HG03045 (cell line): ENCODE measurements at regions not wholly inside any gene's neighbourhood (a gene's known extent, or its start where the extent isn't known, plus 50 kb on each side); places are given as distances from the start of the nearest gene placed in this dataset.

Experiments
- ATAC-seq: cut with Tn5 transposase; IDR thresholded peaks from one replicate; pipeline ENCODE4 v1.9.1; 2021; ENCODE audit warnings: mild to moderate bottlenecking, moderate library complexity; ENCODE audit not compliant: unreplicated experiment

DNA sequence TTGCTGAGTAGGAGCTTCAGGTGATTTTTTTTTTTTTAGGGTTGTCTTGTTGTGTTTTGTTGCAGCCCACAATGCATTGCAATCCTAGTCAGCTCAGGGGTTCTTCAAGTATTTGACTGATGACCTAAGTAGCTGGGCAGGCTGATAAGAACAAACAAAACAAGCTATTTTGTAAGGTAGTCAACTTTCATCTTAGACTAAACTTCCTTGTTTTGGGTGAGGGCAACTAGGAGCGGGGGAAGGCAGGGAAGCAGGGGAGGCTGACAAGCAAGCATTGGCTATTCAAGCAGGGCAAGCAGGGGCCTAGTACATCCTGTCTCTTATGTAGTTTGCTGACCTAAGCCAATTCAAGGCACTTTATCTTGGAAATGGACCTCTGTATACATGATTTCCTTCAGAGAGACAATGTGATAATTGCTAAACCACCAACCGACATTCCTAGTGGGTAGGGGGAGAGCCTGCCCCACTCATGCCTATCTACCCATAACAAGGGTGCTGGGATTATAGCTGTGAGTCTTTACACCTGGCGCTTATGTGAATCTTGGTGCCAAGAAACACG lies 163.3 kb upstream of the PRKCQ start:
- ATAC-seq = no peak

DNA sequence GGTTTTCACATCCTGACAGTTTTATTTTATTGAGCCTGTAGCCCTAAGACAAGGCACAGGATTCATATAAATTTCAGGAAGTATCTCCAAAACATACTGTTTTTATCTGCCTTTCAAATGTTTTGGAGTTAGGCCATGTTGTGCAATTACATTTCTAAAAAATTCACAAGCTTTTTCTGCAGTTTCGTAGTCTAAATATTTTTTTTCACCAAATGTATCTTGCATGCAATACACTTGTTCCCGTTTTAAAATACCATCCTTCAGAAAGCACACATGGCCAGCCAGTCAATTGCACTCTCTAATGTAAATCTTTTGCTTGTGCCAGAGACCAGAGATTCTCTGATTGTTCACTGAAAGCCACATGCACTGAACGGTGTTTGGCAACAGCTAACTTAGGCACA lies 161.5 kb upstream of the PRKCQ start:
- ATAC-seq = no peak

DNA sequence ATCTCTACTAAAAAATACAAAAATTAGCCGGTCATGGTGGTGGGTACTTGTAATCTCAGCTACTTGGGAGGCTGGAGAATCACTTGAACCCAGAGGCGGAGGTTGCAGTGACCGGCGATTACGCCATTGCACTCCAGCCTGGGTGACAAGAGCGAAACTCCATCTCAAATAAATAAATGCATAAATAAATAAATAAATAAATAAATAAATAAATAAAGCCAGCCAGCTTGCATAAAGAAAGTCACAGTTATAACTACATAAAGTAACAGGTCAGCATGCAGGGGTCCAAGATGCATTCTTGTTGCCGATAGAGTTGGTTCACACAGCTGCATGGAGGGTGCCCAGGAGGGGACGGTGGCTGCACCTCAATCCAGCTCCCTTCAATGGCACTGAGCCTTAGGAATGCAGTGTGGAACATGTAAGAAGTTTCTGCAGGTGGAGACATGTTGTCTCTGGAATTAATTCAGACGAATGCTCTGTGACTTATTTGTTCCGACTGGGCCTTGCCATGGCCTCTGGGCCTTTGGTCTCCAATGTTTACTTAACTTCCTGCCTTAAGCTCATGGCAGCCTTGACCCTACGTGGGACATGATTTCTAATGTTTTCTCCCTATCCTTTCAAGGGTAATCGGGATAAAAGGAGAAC lies 159.6 kb upstream of the PRKCQ start:
- no peak for ATAC-seq

DNA sequence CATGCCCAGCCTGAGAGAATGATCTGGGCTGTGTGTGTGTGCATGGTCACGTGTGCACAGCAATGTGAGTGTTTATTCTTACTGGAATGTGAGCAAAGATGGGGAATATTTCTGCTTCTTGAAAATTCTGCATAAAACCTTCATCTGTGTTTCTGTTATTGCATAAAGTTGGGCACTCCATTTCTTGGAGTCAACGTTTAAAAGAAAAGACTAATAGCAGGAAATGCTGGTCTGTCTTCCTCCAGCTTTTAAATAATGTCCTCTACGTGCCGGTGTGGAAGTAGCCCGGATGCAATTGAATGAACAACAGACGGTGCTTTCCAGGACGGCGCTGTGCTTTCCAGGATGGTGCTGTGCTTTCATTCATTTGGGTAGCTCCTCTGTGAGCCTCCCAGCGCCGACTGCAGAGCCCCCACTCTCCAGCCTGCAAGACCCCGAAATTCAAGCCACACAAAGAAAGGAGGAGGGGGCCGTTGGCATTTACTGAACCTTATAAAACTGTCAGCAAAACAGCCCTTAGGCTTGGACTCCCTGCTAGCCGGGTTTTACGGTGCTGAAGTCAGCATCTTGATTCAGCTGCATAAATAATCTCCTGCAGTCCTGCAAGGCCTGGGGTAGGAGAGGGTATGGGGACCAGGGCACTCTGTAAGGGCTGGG lies 158.2 kb upstream of the PRKCQ start:
- no peak for ATAC-seq

DNA sequence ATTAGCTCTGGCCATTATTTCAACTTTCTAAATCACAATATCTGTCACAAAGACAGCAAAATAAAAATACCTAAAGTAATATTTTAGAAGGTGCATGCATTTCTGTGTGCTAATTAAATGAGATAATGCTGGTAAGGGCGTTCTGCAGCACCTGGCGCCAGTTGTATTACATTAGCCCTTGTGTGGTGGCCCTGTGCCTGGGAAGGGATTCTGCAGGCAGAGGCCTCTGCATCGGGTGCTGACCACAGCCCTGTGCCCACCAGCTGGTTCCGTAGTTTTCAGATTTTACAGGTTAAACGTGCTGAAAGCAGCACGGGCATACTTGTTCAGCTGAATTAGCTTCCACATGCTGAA lies 157.7 kb upstream of the PRKCQ start:
- ATAC-seq = no peak

DNA sequence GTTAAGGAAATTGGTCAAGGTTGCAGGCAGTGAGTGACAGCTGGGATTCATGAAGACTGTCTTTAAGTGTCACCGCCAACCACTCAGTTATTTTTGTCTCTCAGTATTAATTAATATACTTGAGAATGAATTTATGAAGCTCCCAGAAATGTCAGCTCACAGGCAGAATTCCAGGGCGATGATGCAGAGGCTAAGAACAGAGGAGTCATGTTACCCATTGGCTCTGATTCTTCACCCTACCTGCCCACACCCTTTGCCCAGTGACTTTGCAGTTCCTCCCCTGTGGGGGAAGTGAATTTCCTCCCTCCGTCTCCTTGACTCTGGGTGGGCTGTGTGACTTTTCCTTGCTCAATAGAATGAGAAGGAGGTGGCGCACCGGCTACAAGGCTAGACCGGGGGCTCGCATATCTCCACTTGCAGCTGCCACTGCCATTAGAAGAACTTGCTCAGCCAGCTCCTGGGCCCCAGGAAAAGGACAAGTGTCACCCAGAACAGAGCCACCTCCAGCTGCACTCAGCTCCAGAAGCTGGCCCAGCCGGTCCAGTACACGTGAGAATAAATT lies 157.1 kb upstream of the PRKCQ start:
- no peak for ATAC-seq

DNA sequence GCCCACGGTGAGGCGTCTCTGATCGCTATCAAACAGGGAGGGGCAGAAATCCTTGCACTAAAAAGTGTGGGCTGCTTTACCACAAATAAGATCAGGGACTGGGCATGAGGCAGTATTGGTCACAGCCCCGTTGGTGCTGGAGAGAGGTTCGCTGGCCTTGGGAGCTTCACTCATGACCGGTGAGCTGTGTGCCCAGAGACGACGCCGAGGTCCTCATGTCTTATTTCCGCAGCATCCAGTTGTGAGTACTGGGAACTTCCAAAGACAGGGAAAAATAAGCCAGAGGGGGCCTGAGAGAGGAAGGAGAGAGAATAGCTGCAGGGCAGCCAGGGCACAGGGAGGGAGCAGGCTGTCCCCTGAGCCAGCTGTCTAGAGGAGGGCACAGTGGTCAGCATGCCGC lies 154.2 kb upstream of the PRKCQ start:
- no peak for ATAC-seq

DNA sequence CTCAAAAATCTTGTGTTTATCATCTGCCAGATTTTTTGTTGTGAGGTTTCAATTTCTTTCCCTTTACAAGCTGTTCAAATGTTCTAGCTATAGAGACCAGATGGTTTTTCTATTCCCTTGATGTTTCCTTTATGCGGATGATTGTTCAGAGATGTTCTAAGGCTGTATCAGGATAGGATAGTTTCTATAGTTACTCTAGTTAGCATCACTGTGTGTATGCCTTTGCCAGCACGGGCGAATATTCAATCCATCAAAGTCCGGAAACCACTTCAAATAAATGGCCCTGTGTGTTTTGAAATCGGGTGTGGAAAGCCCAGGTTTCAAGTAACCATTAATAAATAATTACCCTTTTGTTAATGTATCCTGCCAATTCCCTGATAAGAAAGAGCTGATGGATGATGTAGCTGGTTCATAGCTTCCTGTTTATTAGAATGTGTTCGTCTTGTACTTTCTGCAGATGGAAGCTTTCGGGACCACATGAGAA lies 149.8 kb upstream of the PRKCQ start:
- no peak for ATAC-seq

DNA sequence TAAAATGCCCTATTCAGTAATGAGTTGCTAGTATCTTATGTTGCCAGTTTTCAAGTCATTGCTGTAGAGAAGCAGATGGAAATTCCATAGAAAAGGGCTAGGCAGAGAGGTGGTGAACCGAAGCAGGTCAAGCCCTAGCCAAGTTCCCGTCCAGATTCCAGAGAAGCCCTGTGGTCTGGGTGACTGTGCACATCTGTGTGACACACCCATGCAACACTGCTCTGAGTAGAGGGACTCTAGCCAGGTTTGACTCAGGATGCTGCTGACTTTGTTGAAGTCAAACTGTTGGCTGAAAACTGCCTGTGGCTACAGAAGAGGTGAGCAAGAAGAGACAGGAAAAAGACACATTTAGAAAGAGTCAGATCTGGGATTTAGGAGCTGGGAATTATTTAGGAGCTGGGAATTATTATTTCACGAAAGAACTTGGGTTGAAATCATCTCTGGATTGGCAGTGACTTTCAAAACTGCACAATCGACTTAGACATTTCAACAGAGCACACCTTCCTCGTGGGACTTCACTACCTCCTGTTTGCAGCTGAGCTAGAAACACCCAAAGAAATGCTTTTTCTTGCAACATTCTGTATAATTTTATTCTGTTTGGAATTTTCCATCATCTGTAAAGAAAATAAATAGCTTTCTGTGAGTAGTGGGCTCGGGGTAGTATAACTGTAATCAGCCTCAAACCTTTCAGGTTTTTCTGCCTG lies 149.1 kb upstream of the PRKCQ start:
- ATAC-seq = no peak

DNA sequence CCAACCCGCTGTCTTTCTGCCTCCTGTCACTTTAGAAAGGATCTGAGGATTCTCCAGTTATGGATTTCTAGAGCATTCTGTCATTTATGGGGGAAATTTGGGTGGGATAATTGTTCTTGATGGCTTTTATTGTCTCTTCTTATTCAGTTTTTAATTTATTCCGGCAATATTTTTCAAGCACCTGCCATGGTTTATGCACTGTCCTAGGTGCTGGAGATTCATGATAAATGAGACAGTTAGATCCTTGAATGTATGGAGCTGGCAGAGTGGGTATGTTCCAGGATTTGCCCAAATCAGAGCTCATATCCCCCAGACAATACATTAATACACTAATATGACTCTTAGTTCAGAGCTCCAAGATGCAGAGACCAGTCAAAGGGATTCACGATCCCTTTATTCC lies 146.8 kb upstream of the PRKCQ start:
- no peak for ATAC-seq

DNA sequence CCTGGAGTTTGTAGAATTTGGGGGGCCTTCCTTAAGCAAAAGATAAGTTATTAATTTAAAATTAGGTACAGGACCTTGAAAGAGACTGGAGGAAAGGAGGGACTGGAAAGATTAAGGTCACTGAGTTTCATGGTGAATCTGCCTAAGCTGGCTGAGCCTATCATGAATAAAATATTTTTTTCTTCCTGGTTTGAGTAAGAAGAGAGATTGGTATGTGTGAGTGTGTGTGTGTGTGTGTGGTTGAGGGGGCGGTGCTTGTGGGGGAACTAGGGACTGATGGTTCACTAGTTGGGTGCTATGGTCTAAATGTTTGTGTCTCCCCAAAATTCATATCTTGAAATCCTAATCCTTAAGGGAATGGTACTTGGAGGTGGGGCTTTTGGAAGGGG lies 142.5 kb upstream of the PRKCQ start:
- ATAC-seq = no peak

DNA sequence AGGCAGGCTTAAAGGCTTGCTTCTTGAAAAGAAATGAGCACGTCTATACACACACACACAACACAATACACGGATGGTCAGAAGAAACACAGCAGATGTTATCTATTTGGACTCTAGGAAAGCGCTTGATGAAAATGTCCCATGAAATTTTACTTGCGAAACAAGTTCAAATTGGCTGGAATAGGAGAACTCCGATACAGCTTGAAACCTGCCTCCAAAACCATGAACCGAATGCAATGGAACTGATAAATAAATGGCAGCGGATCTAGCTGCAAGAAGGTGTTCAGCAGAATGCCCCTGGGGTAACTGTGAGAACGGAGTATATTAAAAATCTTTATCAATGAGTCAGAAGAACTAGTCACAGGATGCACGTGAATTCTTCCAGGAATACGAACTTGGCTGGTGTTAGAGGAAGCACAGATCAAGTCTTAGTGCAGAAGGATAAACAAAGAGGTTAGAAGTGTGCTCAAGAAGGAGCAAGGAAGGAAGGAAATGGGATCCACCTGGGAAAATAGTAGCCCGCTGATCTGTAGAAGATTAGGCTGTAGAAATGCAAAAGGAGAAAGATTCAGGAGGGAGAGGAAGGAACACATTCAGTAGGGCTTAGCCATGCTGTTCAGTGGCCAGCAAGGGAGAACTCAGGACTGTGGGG lies 142.0 kb upstream of the PRKCQ start:
- no peak for ATAC-seq

DNA sequence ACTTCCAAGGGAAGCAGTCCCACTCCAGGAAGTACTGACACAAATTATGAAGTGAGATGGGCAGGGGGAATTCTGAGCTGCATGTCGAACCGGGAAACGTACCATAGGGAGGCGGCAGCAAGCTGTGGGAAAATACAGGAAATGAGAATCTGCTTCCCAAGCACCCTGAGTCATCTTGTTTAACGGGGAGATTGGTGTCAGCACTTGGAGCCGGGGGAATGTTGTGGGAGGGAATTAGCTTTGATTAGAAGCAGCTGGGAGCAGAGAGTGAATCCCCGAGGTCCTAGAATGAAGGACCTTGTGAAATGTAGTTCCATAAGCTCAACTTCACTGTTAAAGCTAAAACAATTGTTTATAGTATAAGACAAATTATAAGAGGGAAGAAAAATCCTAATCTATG lies 141.4 kb upstream of the PRKCQ start:
- no peak for ATAC-seq

DNA sequence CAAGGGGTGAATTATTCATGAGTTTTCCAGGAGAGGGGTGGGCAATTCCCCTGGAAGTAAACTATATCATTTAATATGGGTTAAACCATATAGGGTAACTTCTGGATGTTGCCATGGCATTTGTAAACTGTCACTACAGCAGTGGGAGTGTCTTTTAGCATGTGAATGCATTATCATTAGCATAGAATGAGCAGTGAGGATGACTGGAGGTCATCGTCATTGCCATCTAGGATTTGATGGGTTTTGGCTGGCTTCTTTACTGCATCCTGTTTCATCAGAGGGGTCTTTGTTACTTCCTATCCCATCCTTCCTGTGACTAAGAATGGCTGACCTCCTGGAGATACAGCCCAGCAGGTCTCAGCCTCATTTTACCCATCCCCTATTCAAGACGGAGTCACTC lies 139.5 kb upstream of the PRKCQ start:
- ATAC-seq = no peak

DNA sequence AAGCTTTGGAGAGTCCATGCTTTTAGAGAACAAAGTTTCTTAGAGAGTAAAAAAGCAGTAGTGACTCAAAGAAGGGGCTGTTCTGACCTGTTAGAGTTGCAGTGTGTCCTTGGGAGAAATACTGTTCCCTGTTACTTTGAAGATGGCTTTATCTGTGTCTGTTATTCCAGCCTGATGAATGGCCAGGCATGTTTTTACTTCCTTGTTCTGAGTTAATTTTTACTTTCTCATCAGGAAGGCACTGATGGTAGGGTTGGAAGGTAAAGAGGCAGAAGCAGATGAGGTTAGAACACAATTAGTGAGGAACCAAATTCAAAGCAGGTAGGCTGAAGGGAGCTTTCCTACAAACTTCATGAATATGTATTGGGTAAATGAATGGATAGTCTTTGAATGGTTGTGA lies 138.5 kb upstream of the PRKCQ start:
- no peak for ATAC-seq

DNA sequence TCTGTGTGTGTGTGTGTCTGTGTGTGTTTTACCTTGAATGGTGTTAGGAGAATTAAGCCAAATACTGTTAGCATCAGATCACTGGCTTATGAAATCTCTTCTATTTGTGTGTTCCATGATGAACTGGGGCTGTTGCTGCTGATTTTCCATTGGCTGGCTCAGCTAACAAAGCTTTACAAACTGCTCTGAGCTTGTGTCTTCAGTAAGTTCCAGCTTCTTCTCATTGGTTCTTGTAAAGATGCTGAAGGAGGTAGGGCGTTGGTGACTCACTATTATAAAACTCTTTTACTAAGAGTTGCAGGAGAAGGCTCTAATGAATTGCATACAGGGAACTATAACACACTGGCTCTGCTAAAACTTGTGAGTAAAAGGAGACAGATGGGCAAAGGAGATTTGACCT lies 136.4 kb upstream of the PRKCQ start:
- ATAC-seq = no peak

DNA sequence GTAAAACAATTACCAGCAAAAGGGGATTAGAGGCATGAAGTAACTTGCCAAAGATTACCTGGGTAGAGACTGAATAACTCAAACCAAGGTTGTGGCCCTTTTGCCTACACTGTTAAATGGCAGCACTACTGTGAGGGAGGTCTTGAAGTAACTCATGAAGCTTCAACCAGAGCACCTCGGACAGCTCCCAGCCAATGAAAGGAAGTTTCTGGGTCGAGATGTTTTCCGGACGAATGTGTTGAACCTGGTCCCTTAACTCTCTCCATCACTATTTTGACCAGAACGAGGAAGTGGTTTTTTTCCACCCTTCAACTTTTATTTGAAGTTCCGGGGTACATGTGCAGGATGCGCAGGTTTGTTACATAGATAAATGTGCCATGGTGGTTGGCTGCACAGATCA lies 133.6 kb upstream of the PRKCQ start:
- no peak for ATAC-seq

DNA sequence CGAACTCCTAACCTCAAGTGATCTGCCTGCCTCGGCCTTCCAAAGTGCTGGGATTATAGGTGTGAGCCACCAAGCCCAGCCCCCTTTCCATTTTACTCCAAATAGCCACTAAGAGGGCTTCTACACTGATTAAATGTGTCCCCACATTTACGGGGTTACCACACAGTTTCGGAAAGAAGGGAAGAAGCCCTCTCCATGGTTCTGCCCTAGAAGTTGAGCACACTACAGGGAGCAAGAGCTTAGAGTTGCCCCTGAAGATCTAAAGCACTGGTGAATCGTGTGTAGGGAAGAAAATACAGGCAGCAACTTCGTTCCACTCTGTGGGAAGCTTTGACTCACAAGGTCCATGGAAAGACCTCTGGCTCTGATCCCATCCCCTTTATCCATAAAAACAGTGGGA lies 133.0 kb upstream of the PRKCQ start:
- ATAC-seq = no peak

DNA sequence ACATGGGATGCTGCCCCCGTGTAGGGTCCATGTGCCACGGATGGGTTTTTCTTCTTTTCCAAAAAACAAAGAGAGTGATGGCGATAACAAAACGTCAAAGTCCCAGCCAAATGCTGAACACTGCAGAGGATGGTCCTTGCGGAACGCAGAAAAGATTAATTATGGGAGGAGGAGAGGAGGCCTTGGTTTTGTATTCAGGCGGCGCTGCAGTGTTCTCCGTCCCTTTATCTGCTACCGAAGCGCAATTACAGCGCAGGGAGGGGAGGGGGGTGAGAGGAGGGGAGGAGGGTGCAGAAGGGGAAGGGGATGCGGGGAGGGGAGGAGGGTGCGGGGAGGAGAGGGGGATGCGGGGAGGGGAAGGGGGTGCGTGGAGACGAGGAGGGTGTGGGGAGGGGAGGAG lies 131.8 kb upstream of the PRKCQ start:
- ATAC-seq = no peak

DNA sequence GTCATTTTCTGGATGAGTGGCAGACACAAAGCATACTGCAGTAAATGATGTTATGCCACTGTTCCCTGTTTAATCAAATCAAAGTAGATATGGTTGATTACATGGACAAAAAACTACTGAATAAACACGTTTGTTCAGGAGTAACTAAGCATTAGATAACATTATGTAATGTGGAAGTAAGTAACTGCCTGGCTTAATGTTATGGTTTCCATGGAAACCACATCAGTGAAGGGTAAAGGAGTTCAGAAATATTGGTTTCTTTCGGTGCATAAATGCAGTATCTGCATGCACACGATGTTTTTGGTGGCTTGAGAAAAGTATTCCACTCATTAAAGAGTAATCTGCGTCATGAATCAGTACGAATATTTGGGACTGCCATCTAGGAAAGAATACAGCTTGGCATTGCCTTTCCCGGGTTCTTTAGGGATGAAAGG lies 131.3 kb upstream of the PRKCQ start:
- ATAC-seq = no peak

DNA sequence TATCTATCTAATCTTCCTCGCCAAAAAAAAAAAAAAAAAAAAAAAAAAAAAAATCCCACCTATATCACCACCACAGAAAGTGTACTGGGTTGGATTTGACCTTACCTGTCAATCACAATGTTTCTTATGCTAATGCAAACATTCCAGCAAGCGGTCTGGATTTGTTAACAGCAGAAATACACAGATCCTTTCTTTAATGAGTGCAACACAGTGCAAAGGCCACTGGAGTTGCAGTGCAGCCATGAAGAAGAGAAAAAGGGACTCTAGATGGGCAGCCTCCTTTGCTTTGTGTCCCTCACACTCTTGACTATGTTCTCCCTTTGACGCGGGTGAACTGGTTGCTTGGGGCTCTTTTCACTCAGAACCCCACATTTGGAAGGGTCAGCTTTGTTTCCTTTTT lies 127.3 kb upstream of the PRKCQ start:
- ATAC-seq = no peak
